ENCODE measurements at regions not wholly inside any gene's neighbourhood (a gene's known extent, or its start where the extent isn't known, plus 50 kb on each side); places are given as distances from the start of the nearest gene placed in this dataset.
A peak's percentile ranks its signal among the peaks of the same experiment; 100 is the strongest.

GRCh38 chr7:25279705-25280104 lies 51.4 kb upstream of the NPVF start:
- DNase-seq (ENCODE audit: low spot score): no peak

GRCh38 chr7:25280181-25280580 lies 51.9 kb upstream of the NPVF start:
- no peak for DNase-seq (ENCODE audit: low spot score)

DNA sequence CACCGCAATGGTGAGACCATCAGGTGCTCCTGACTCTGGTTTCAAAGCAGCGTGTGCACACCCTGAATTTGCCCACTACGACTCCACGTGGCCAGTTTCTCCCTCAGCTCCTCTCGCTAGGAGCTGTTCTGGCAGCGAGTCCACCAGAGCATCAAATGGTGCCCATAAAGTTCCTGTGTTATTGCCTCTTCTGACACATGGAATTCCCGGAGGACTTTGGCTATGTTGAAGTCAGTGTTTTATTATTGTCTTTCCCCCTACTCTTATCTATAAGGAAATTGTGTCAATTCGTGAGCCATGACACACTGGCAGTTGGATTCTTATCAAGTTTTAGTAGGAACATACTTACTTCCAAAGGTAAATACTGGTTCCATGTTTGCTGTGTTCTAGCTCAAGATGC lies 53.9 kb upstream of the NPVF start:
- no peak for DNase-seq (ENCODE audit: low spot score)

DNA sequence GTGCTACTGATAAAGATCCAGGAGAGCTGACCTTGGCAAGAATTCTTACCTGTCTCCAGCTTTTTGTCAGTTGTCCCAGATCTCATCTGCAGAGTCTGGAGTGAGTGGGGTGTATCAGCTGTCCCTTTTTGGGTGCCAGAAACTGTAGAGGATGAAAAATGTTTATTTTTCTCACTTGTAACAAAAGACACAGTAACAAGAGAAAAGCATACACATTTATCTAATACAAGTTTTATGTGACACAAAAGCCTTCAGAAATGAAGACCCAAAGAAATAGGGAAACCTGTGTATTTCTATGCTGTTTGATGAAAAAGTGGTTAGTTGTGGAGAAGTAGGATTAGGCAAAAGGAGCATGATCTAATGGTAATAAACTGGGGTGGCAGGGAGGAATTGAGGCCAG lies 58.5 kb upstream of the NPVF start:
- DNase-seq (ENCODE audit: low spot score): no peak

DNA sequence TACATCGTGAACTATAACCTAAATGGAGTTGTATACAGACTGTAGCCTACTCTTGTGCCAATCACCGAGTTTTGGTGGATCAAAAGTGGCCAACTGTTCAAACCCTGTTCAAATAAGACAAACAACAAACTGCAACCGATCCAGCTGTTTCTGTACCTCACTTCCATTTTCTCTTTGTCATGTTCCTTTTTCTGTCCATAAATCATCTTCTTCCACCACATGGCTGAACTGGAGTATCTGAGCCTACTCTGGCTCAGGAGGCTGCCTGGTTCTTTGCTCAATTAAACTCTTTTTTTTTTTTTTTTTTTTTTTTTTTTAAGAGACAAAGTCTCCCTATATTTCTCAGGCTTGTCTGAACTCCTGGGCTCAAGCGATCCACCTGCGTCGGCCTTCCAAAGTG lies 59.0 kb upstream of the NPVF start:
- no peak for DNase-seq (ENCODE audit: low spot score)

DNA sequence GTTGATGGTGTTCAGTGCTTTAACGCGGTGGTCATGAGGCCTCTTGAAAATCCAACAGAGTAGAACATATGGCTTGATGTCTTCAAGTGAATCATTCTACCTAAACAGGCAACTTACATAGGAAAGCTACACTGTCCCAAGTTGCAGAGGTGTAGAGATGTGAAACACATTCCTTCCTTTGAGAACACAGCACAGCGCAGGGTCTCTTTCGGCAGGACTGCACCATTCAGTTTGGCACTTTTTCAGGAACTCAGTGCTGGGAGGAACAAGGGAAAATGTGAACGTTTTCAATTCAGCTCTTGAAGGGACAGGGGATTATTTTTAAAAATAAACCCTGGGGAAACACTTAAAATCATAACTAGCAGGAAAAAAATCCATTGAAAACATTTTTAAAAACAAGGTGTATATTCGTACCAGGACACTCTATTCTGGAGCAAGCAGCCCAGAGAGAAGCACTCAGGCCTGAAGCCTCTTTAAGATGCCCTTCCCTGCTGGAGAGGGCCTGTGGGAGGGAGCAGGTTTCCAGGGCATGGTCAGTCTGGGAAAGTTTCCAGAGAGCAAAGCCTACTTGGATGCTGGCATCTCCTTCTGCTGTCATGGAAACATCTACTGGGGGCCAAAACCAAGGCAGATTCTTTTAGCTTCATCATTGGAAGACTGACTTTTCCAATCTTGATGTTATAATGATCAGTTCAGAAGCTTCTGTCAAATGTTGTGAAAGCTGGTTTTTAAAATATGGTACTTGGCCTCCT lies 60.4 kb upstream of the NPVF start:
- DNase-seq (ENCODE audit: low spot score): no peak

DNA sequence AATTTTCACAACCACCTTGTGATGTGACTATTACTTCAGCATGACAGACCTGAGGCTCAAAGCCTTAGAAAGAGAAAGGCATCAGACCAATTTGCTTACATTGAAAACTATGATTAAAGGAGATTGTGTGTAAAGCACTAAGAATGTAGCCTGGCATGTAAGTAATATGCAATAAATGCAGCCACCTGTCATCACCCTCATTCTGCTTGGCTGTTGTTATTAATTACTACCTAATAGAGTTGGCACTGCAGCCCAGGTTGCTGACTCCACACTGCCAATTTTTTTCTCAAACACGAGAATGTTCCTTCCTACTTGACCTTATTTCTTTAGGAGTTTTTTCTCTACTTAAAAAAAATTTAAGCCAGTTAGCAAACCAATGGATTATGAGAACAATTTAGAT lies 61.2 kb upstream of the NPVF start:
- DNase-seq (ENCODE audit: low spot score): no peak

- no peak for DNase-seq (ENCODE audit: low spot score)
Measured at GRCh38 chr7:25294624-25295023, 66.3 kb upstream of the NPVF start.

GRCh38 chr7:25295387-25295786 lies 67.1 kb upstream of the NPVF start:
- no peak for DNase-seq (ENCODE audit: low spot score)

- DNase-seq (ENCODE audit: low spot score): no peak
Measured at GRCh38 chr7:25296086-25296485, 67.8 kb upstream of the NPVF start.

- DNase-seq (ENCODE audit: low spot score): no peak
Measured at GRCh38 chr7:25297278-25297677, 69.0 kb upstream of the NPVF start.

- DNase-seq (ENCODE audit: low spot score): no peak
Measured at GRCh38 chr7:25303281-25304181, 75.2 kb upstream of the NPVF start.

DNA sequence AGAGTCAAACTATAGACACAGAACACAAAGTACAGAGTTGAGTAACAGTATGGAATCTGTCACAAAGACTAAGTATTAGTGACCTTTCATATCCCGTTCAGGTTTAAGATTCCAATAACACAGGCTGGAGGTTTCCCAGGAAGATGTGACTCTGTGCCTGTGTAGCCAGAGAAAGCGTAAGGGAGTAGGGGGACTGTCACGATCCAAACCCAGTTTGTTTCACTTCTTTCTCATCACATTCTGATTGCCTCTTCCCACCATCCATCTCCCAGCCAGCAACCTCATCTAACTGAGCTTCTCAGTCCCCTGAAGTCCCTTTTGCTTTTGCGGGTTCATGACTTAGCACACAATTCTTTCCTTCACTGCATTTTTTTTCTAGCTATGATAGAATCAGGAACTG lies 76.4 kb upstream of the NPVF start:
- DNase-seq (ENCODE audit: low spot score): no peak

DNA sequence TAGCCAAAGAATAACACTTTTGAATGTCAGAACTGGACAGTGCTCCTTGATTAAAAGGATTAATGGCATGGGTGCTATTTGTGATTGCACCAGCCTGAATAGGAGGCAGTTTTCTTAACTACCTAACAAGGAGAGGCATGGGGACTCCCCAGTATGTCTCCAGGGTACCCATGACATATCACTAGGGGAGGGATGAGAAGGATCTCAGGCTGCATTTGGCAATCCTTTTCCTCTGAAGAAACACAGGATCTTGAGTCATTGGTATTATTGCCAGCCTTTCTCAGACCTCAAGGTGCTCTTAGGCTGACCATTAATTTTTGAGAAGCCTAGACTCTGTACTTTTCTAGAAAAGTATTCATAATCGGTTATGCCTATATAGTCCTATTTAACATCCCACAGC lies 77.5 kb upstream of the NPVF start:
- DNase-seq (ENCODE audit: low spot score): no peak

DNA sequence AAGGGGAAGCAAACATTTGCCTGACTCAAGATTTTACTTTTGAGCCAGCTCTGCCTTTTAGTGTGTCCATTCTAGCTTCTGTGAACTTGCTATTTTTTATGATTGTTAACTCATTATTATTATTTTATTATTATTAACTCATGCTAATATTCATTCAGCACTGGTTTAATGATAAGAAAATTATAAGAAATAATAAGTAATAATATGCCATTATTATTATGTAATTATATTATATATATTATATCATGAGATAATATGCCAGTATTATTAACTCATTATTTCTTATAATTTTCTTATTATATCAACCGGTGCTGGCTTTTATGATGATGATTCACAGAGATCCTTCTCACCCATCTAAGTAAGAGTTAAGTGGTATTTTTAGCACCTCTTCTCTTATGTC lies 79.3 kb upstream of the NPVF start:
- no peak for DNase-seq (ENCODE audit: low spot score)

DNA sequence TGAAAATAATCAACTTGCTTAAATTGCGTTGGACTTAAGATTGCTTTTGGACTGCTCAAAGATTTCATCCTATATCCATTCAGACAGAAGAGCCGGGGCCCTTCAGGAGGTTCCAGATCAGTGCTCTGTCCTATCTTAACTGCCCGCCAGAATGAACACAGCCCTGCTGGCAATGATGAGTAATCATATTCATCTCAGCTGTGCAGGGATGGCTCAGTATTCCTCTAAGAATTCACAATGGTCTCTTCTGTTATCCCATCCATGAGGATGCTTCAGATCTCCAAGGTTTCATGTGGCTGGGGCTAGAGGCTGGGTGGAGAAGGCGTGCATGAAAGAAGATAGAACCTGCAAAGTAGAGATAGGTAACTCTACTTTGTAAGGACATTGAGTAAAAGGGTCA lies 80.0 kb upstream of the NPVF start:
- DNase-seq (ENCODE audit: low spot score): no peak

GRCh38 chr7:25308906-25309705 lies 80.8 kb upstream of the NPVF start:
- DNase-seq (ENCODE audit: low spot score): no peak

- DNase-seq (ENCODE audit: low spot score): no peak
Measured at GRCh38 chr7:25310896-25311295, 82.6 kb upstream of the NPVF start.

DNA sequence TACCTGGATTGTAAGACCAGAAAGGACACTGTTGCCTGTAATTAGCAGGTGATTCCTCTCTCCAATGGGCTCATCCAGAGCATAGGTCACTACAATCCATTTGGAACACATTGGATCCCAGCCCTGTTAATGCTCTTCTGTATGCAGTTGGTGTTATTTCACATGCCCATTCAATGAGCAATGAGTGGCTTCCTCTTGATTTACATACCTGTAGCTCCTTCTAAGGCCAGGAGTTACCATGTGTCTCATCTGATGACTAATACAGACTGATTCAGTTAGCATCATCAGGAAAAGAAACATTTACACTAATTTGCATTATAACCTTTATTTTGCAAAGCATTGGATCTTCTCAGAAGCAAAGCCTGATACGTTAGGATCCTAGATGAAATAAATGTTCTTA lies 83.1 kb upstream of the NPVF start:
- DNase-seq (ENCODE audit: low spot score): no peak

DNA sequence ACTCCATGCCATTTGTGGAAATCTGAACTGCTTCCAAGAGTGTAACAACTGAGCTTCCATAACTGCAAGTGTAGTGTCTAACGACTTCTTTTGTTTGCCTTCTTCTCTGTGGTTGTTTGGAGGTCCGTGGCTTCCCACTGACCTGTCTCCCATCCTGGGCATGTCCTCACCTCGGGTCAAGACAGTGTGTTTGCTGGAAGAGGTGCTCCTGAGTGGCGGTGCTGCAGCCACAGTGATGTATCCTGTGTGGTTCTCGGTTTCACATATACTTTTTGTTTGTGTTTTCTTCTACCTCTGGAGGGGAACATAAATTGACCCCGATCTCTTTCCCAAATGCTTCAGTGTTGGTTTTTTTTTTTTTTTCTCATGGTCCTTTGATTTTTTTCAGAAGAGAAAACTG lies 84.7 kb upstream of the NPVF start:
- no peak for DNase-seq (ENCODE audit: low spot score)

DNA sequence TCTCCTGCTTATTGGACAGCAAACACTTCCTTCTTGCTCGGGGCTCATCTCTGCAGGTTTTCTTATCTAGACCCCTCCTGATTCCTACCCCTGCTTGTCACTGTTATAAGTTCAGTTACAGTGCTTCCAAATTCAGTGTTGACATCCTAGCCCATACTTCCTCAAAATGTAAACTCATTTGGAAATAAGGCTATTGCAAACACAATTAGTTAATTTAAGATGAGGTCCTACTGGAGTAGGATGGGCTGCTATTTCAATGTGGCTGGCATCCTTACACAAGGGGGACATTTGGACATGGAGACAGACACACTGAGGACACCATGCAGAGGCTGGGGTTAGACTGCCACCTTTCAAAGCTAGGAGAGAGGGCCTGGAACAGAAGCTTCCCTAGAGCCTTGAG lies 85.2 kb upstream of the NPVF start:
- DNase-seq (ENCODE audit: low spot score): no peak

DNA sequence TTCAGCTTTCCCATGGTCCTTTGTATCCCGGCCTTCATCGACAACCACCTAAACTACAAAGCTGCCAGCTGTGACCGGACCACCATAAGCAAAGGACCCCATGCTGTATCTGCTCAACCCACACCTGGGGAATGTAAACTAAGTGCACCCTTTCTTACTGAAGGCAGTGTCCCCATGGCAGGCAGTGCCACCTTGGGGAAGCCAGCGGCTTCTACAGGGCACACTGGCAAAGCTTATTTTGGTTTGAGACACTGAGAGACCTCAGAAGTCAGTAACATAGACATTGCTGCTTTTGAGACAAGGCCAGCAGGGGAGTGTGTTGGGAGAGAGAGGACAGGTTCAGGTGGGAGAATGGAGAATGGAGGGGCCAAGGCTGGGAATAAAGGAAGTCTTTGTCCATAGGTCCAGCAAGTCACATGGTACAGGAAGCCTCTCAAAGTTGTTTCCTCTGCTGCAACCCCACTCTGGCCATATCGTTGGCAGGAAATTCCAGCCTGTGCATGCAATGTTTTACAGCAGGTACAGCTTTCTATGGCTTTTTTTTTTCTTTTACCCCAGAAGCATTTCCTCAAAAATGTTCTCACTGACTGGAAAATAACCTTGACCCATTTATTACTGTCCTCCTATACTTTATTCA lies 85.9 kb upstream of the NPVF start:
- peak; percentile 22 for DNase-seq (ENCODE audit: low spot score)
